Endothelial cell of umbilical vein (primary cell): ENCODE measurements at regions not wholly inside any gene's neighbourhood (a gene's known extent, or its start where the extent isn't known, plus 50 kb on each side); places are given as distances from the start of the nearest gene placed in this dataset.

ENCODE experiments used
- BruUV-seq: library from RNA; stranded (reverse); fragments of 400-500 nt; replicated peaks from 2 replicates; lab custom pipeline; 2021; lab: Mats Ljungman, UMichigan
- CTCF ChIA-PET: fragments of 300-600, 350-600 bp; sonication (Branson Sonifier 250); formaldehyde crosslinking; loops from one replicate; lab custom pipeline; 2021; ENCODE audit warnings: antibody characterized with exemption, inconsistent platforms; lab: Charles Lee
- POLR2A ChIA-PET: fragments of 300-600, 350-600 bp; sonication (Branson Sonifier 250); formaldehyde crosslinking; loops from one replicate; lab custom pipeline; 2021; ENCODE audit warnings: antibody characterized with exemption, inconsistent platforms; lab: Charles Lee
- DNase-seq: peaks from one replicate; pipeline ENCODE4 v3.0.0-alpha.2; 2011; ENCODE audit warnings: low read depth, low spot score
- FAIRE-seq: peaks from 2 replicates; lab custom pipeline; 2011; peaks lifted over from hg19 to GRCh38; lab: Jason Lieb, UNC
- H2AFZ ChIP-seq: 2 replicates; pipeline ENCODE4 v1.6.0; 2012; ENCODE audit warnings: low read depth, low read length, control low read depth, inconsistent platforms
- H3K27ac ChIP-seq: 2 replicates; pipeline ENCODE4 v1.5.1; 2011; ENCODE audit warnings: low read depth, mild to moderate bottlenecking, control low read depth, low read length, moderate library complexity; ENCODE audit not compliant: insufficient read depth
- H3K27me3 ChIP-seq, 2 experiments: 2 replicates each; pipeline versions ENCODE4 v1.6.0 to v1.6.1; 2011; ENCODE audit warnings: low read length in 2 of 2, mixed read lengths in 1 of 2; ENCODE audit not compliant: control insufficient read depth in 2 of 2, insufficient read depth in 2 of 2
- H3K36me3 ChIP-seq, 2 experiments: 2 replicates in 1 of 2; 3 replicates in 1 of 2; pipeline ENCODE4 v1.5.1; 2011; ENCODE audit warnings: low read length in 2 of 2, mild to moderate bottlenecking in 1 of 2, moderate library complexity in 1 of 2; ENCODE audit not compliant: control insufficient read depth in 2 of 2, insufficient read depth in 2 of 2; ENCODE audit errors: extremely low read depth in 1 of 2
- H3K4me1 ChIP-seq: 3 replicates; pipeline ENCODE4 v1.5.1; 2011; ENCODE audit warnings: mild to moderate bottlenecking, low read length; ENCODE audit not compliant: control insufficient read depth, insufficient read depth; ENCODE audit errors: extremely low read depth
- H3K4me2 ChIP-seq: 2 replicates; pipeline ENCODE4 v1.6.1; 2011; ENCODE audit warnings: low read length, control low read depth, mixed read lengths; ENCODE audit not compliant: insufficient read depth
- H3K4me3 ChIP-seq, 3 experiments: fragments of 200-600 bp in 1 of 3; sonication (generic), shearing (Covaris generic) in 1 of 3; replicated peaks in 1 of 3; 2 replicates each; pipeline ENCODE4 v1.5.1; 2011 to 2016; ENCODE audit warnings: control low read depth in 3 of 3, low read length in 3 of 3, mild to moderate bottlenecking in 2 of 3, inconsistent platforms in 1 of 3, low read depth in 1 of 3, moderate library complexity in 1 of 3; ENCODE audit not compliant: insufficient read depth in 1 of 3
- H3K79me2 ChIP-seq: 2 replicates; pipeline ENCODE4 v1.6.0; 2012; ENCODE audit warnings: low read length, inconsistent platforms; ENCODE audit not compliant: control insufficient read depth, insufficient read depth
- H3K9ac ChIP-seq: replicated peaks from 2 replicates; pipeline ENCODE3; 2011; ENCODE audit warnings: low read length, control low read depth; ENCODE audit not compliant: insufficient read depth; ENCODE audit errors: extremely low read depth
- H3K9me1 ChIP-seq: replicated peaks from 3 replicates; pipeline ENCODE4 v1.6.0; 2011; ENCODE audit warnings: mild to moderate bottlenecking, low read length; ENCODE audit not compliant: control insufficient read depth, insufficient read depth; ENCODE audit errors: extremely low read depth
- H3K9me3 ChIP-seq: replicated peaks from 2 replicates; pipeline ENCODE4 v1.5.1; 2012; ENCODE audit warnings: low read length, inconsistent platforms; ENCODE audit not compliant: control insufficient read depth, insufficient read depth
- H4K20me1 ChIP-seq: replicated peaks from 2 replicates; pipeline ENCODE3; 2011; ENCODE audit warnings: mild to moderate bottlenecking, low read length; ENCODE audit not compliant: control insufficient read depth, insufficient read depth; ENCODE audit errors: extremely low read depth
- CTCF ChIP-seq, 2 donors: IDR thresholded peaks; 1 replicate in 1 of 2; 2 replicates in 1 of 2; pipeline ENCODE4 v1.5.1; 2011; ENCODE audit warnings: low read length in 2 of 2, mild to moderate bottlenecking in 2 of 2, moderate library complexity in 2 of 2, control low read depth in 1 of 2, inconsistent platforms in 1 of 2, low read depth in 1 of 2; ENCODE audit not compliant: insufficient read depth in 1 of 2; ENCODE audit errors: extremely low read depth in 1 of 2
- EZH2 ChIP-seq: IDR thresholded peaks from 2 replicates; pipeline ENCODE4 v1.6.1; 2012; ENCODE audit warnings: borderline replicate concordance, low read depth, mild to moderate bottlenecking, moderate library complexity, low read length, inconsistent platforms; ENCODE audit not compliant: severe bottlenecking
- FOS ChIP-seq: IDR thresholded peaks from 2 replicates; pipeline ENCODE4 v1.6.1; 2011; ENCODE audit warnings: mild to moderate bottlenecking, low read length, moderate library complexity, borderline replicate concordance; ENCODE audit not compliant: insufficient read depth
- GATA2 ChIP-seq: IDR thresholded peaks from 2 replicates; pipeline ENCODE4 v1.7.0; 2011; ENCODE audit warnings: low read depth, mild to moderate bottlenecking, moderate library complexity, mixed read lengths, low read length; ENCODE audit not compliant: insufficient read length, insufficient read depth
- JUN ChIP-seq: IDR thresholded peaks from 2 replicates; pipeline ENCODE4 v1.6.1; 2011; ENCODE audit warnings: borderline replicate concordance, low read depth; ENCODE audit not compliant: insufficient read length, insufficient read depth
- MAX ChIP-seq: IDR thresholded peaks from 2 replicates; pipeline ENCODE4 v1.6.1; 2011; ENCODE audit not compliant: insufficient read depth, insufficient read length
- MYC ChIP-seq: IDR thresholded peaks from one replicate; pipeline ENCODE4 v1.6.1; 2011; ENCODE audit warnings: mild to moderate bottlenecking, low read depth, low read length
- POLR2A ChIP-seq: IDR thresholded peaks from 2 replicates; pipeline ENCODE4 v1.6.1; 2012; ENCODE audit warnings: low read depth, mild to moderate bottlenecking, control low read depth, low read length
- POLR2AphosphoS5 ChIP-seq: IDR thresholded peaks from 2 replicates; pipeline ENCODE4 v1.6.1; 2012; ENCODE audit warnings: low read depth, mild to moderate bottlenecking, control low read depth, low read length, moderate library complexity; ENCODE audit not compliant: insufficient read depth
- dilution Hi-C: fragments of 300-500 bp; cut with MboI; formaldehyde crosslinking; loops from one replicate; pipeline ENCODE4 v1.15.0; 2019; ENCODE audit warnings: low sequenced_read_pairs; ENCODE audit not compliant: extremely low pct_ligation_motif_present
- intact Hi-C: fragments of 100-400 bp; cut with micrococcal nuclease; formaldehyde crosslinking; loops from one replicate; pipeline ENCODE4 v1.10.0; 2022

- Histone ChIP-seq H3K4me3 (no peak overlapping the region), H3K4me1 (no peaks in the 10 kb centered on the region), H3K27ac (no peak overlapping the region), H3K79me2 (no peaks in the 10 kb centered on the region), H3K9me3 (no peaks in the 10 kb centered on the region), H3K9ac (no peak overlapping the region), H3K36me3 (no peaks in the 10 kb centered on the region), H3K27me3 (peaks cover 0 to 3% of the 10 kb centered on the region in 2 experiments), H2AFZ (no peak overlapping the region), H3K4me2 (no peak overlapping the region), H3K9me1 (no peaks in the 10 kb centered on the region), H4K20me1 (no peaks in the 10 kb centered on the region)
- POLR2A ChIA-PET, result no interaction called here
- dilution Hi-C loops, result no loop called here
- CTCF ChIA-PET, result no interaction called here
- intact Hi-C loops, result no loop called here
- BruUV-seq, result no TSS peak
- FAIRE-seq, result no peak
- DNase-seq, result no peak
- TF ChIP-seq GATA2 (no peak), EZH2 (no peak), POLR2AphosphoS5 (no peak), JUN (no peak), FOS (no peak), MYC (no peak), CTCF (IDR thresholded peaks at IDR 0.05; ENCODE audit: extremely low read depth in 1 of 2, insufficient read depth in 1 of 2, low read depth in 1 of 2, low read length in 2 of 2) (no peak), MAX (no peak), POLR2A (no peak)
Measured at GRCh38 chr18:60775978-60776377, 403.4 kb upstream of the MC4R start.
